IMR-90 (cell line): ENCODE measurements at regions not wholly inside any gene's neighbourhood (a gene's known extent, or its start where the extent isn't known, plus 50 kb on each side); places are given as distances from the start of the nearest gene placed in this dataset.

ENCODE experiments used
- ELK1 ChIP-seq: fragments of 150-350 bp; IDR thresholded peaks from 2 replicates; pipeline ENCODE4 v1.6.1; 2016; ENCODE audit warnings: low read depth, mild to moderate bottlenecking, low read length, moderate library complexity, borderline replicate concordance
- POLR2A ChIP-seq: IDR thresholded peaks from 2 replicates; pipeline ENCODE4 v1.6.1; 2012; ENCODE audit warnings: mild to moderate bottlenecking, low read depth, low read length

- TF ChIP-seq ELK1 (no peak), POLR2A (no peak)
These were observed 467.1 kb upstream of the HSF2 start for GRCh38 chr6:121932076-121932991.
